Activated CD8-positive, alpha-beta memory T cell treated with anti-CD3 and anti-CD28 coated beads for 36 hours (primary cell): ENCODE measurements at regions not wholly inside any gene's neighbourhood (a gene's known extent, or its start where the extent isn't known, plus 50 kb on each side); places are given as distances from the start of the nearest gene placed in this dataset.

ENCODE experiments used
- CTCF ChIA-PET: fragments of 350-600 bp; sonication (Branson Sonifier 250); formaldehyde crosslinking; loops from one replicate; lab custom pipeline; 2021; ENCODE audit warnings: antibody characterized with exemption; lab: Charles Lee
- POLR2A ChIA-PET: fragments of 350-600 bp; sonication (Branson Sonifier 250); formaldehyde crosslinking; loops from one replicate; lab custom pipeline; 2021; ENCODE audit warnings: antibody characterized with exemption; lab: Charles Lee

GRCh38 chr7:1286946-1287645, 54.4 kb downstream of the UNCX start:
- CTCF ChIA-PET, result interaction anchor here (0.7 kb wide), 1 partner anchor 1224 kb away, joined by 3 read pairs; no protein-coding TSS in a partner anchor
- POLR2A ChIA-PET, result no interaction called here

DNA sequence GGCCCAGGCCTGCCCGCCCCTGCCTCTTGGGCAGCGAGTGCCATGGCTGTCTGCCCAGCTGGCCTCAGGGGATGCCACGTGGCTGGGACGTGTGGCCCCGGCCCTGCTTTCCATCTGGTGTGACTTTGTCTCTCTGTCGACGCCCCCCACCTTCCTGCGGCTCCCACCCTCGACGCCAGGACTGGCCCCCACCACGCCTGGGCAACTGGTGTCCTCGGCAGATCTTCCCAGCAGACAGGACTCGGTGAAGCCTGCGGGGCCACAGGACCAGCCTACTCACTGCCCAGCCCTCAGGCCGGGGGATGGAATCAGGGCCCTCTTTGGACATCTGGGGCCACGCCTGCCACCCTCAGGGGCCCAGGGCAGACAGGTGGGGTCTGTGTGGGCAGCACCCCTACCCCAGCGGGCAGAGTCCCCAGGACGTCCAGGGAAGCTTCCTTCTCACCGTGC, 55.1 kb downstream of the UNCX start:
- POLR2A ChIA-PET, result no interaction called here
- CTCF ChIA-PET, result no interaction called here

- CTCF ChIA-PET, result no interaction called here
- POLR2A ChIA-PET, result no interaction called here
Measured at GRCh38 chr7:1288390-1288995, 55.8 kb downstream of the UNCX start.

DNA sequence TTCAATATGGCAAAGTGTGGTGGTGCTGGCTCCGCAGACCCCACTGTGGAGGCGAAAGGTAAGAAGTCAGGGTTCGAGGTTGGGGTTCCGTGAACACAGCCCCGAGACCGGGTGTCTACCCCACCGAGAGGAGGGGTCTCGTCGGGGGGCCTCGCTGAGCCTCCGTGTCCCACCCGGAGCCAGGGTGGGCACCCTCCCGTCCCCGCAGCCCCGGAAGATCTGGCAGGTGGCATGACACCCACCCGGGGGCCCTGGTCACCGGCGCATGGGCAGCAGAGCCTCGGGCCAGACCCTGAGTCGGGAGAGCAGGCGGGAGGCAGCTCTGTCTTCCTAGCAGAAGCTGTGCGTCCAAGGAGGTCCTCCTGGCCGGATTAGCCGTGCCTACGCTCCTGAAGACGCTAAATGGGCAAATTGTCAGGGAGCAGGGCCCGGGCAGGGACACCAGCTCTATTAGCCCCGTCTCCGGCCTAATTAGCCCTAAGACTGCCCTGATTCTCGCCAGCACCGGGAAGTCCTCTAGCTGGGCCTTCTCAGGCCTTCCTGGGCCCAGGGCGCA, 56.4 kb downstream of the UNCX start:
- ChIA-PET CTCF (no interaction called here), POLR2A (no interaction called here)

GRCh38 chr7:1289666-1290025, 57.0 kb downstream of the UNCX start:
- CTCF ChIA-PET, result interaction anchor here (1.3 kb wide), 1 partner anchor 128 kb away, joined by 3 read pairs; no protein-coding TSS in a partner anchor
- POLR2A ChIA-PET, result no interaction called here

GRCh38 chr7:1290026-1290678, 57.5 kb downstream of the UNCX start:
- POLR2A ChIA-PET, result no interaction called here
- CTCF ChIA-PET, result interaction anchor here (1.3 kb wide), 1 partner anchor 128 kb away, joined by 3 read pairs; no protein-coding TSS in a partner anchor

DNA sequence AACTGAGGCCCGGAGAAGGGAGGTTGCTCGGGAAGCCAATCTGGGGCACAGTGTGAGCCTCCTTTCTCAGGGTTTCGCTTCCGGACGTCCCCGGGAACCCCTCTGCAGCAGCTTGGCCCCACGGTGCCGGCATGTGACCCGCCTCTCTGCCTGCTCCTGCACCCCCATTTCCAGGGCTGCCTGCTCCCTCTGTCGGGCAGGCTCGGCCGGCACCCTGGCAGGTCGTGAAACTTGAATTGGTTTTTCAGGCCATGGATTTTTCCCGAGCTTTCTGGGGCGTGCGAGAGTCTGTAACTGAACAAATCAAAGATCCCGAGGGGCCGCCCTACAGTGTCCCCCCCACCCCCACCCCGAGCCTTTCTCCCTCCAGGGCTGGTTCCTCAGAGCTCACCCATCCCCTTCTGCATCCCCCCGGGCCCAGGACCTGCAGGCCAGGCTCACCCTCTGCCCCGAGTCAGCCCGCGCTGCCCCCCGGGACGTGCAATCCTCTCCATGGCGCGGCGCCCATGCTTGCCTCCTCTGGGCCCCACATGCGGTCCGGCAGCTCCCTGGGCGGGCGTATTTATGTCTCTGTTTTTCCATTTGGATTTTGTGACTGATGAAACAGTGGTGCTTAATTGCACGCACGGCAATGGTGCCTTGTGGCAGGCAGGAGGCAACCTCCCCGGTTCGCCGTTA, 58.1 kb downstream of the UNCX start:
- CTCF ChIA-PET, result interaction anchor here (1.3 kb wide), 1 partner anchor 127 kb away, joined by 3 read pairs; no protein-coding TSS in a partner anchor

DNA sequence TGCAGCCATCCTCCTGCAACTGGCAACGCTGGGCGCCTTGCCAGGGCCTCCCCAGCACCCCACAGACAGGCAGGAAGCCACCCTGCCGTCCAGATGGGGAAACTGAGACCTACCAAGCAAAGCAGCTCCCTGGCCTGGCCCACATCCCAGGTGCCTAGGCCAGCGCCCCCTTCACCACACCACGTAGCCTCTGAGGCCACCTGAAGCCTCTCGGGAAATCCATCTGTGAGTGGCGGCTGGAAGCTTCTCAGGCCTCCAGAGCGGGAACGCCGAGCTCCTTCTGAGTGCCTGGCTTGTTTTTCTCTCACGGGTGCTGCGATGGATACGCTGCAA, 58.7 kb downstream of the UNCX start:
- ChIA-PET CTCF (no interaction called here), POLR2A (no interaction called here)

More for the DNA sequence above, 58.1 kb downstream of the UNCX start:
- POLR2A ChIA-PET, result no interaction called here

DNA sequence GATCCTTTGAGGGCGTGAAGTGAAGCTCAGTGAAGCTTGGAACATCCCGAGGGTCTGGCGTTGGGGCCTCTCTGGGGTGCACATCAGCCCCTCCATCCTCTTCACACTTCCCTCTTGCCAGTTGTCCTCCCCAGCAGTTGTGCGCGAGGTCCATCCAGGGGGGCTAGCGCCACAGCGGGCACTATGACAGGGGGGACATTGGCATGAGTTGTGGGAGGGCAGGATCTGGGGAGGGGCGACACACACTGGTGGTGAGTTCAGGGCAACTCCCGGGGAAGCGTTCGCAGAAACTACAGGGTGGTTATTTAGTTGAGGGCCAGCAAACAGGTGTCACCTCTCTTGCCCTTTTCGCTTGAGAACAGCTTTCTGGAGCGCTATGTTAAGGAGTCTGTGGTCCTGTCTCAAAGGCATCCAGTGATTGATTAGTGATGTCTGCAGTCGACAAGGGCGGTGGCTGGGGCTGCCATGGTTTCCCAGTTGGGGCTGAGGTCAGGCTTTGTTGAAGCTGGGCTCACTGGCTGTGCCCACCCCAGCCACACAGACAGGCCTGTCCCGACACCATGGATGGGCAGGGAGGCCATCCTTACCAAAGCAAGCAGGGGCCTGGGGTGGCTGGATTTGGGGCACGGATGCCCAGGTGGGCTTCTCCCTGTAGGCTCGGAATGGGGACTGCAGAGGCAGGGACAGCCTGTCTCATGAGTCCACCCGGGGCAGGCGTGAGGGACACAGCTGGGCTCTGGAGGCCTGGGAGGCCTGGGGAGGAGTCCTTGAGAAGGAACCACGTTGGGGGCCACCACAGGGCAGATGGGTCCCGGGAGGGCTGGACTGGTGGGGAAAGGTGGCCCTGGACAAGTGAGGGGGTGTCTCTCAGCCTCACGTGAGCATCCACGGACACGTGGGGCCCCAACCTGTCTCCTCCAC, 59.4 kb downstream of the UNCX start:
- CTCF ChIA-PET, result no interaction called here
- POLR2A ChIA-PET, result no interaction called here

DNA sequence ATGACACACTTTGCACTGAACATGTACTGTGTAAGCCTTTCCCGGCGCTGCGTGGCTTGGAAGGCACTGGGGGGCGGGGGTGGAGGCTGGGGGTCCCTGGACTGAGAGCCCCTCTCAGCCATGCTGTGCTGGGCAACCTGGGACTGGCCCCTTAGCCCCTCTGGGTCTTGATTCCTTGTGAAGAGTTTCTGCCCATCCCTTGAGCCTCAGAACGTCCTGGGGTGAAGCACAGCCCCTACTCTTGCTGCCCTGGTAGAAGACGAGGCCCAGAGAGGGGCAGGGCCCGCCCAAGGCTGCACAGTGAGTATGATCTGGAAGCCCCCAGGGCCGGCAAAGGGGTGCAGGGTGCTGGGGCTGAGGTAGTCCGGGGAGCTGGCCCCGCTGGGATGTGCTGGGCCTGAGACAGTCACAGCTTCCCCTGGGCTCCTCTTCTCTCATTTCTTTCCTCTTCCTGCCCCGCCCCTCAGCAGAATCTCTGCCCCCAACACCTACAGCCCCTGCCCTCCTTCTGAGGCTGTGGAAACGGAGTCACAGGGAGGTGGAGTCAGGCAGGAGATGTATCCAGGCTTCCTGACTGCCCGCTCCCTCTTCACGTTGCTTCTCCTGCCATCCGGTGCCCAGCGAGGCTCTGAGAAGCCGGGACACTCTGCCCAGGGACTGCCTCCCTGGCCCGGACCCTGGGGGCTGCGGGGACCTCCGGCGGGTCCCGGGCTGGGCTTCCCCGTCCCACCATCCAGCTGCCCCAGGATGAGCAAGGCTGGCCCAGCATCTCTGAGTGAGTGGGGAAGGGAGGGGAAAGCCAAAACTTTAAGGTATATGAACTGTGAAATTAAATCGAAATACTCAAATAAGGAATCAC, 60.5 kb downstream of the UNCX start:
- ChIA-PET CTCF (no interaction called here), POLR2A (no interaction called here)

GRCh38 chr7:1293950-1294411, 61.3 kb downstream of the UNCX start:
- CTCF ChIA-PET, result no interaction called here
- POLR2A ChIA-PET, result no interaction called here

GRCh38 chr7:1295776-1296355, 63.2 kb downstream of the UNCX start:
- POLR2A ChIA-PET, result no interaction called here

GRCh38 chr7:1296356-1296981, 63.8 kb downstream of the UNCX start:
- POLR2A ChIA-PET, result no interaction called here
- CTCF ChIA-PET, result interaction anchor here (1.0 kb wide), 1 partner anchor 974 kb away, joined by 3 read pairs; no protein-coding TSS in a partner anchor

More at GRCh38 chr7:1295776-1296355, 63.2 kb downstream of the UNCX start:
- CTCF ChIA-PET, result interaction anchor here (1.0 kb wide), 1 partner anchor 974 kb away, joined by 3 read pairs; no protein-coding TSS in a partner anchor

GRCh38 chr7:1297017-1297960, 64.6 kb downstream of the UNCX start:
- POLR2A ChIA-PET, result no interaction called here
- CTCF ChIA-PET, result interaction anchor here (1.0 kb wide), 1 partner anchor 975 kb away, joined by 3 read pairs; no protein-coding TSS in a partner anchor

GRCh38 chr7:1298051-1298930, 65.6 kb downstream of the UNCX start:
- CTCF ChIA-PET, result no interaction called here
- POLR2A ChIA-PET, result no interaction called here
